Glutamatergic neuron (in vitro differentiated cells): ENCODE measurements at regions not wholly inside any gene's neighbourhood (a gene's known extent, or its start where the extent isn't known, plus 50 kb on each side); places are given as distances from the start of the nearest gene placed in this dataset.

Experiments
- DNase-seq: peaks from one replicate; pipeline ENCODE4 v3.0.0; 2022
- H3K27ac Mint-ChIP-seq: one replicate; pipeline ENCODE4 v1.8.0; 2020; ENCODE audit warnings: mild to moderate bottlenecking, mixed read lengths, inconsistent platforms; ENCODE audit not compliant: unreplicated experiment
- H3K27me3 Mint-ChIP-seq: one replicate; pipeline ENCODE4 v1.8.0; 2020; ENCODE audit warnings: mild to moderate bottlenecking, moderate library complexity, mixed read lengths, inconsistent platforms; ENCODE audit not compliant: unreplicated experiment
- H3K36me3 Mint-ChIP-seq: one replicate; pipeline ENCODE4 v1.8.0; 2020; ENCODE audit warnings: mild to moderate bottlenecking, mixed read lengths, inconsistent platforms; ENCODE audit not compliant: unreplicated experiment
- H3K4me1 Mint-ChIP-seq: one replicate; pipeline ENCODE4 v1.8.0; 2020; ENCODE audit warnings: mild to moderate bottlenecking, low read depth, mixed read lengths, inconsistent platforms; ENCODE audit not compliant: unreplicated experiment
- H3K4me3 Mint-ChIP-seq: one replicate; pipeline ENCODE4 v1.8.0; 2020; ENCODE audit warnings: mild to moderate bottlenecking, mixed read lengths, inconsistent platforms; ENCODE audit not compliant: unreplicated experiment
- H3K9me3 Mint-ChIP-seq: one replicate; pipeline ENCODE4 v1.8.0; 2020; ENCODE audit warnings: mild to moderate bottlenecking, moderate library complexity, mixed read lengths, inconsistent platforms; ENCODE audit not compliant: unreplicated experiment
- TF ChIP-seq, protein P1 (sequence below): fragments of 200-600 bp; sonication (generic); IDR thresholded peaks from one replicate; pipeline ENCODE4 v1.5.0; 2021; ENCODE audit not compliant: partially characterized antibody, unreplicated experiment

- H3K9me3 Mint-ChIP-seq = no peaks in the 10 kb centered on the region
- H3K4me1 Mint-ChIP-seq = no peaks in the 10 kb centered on the region
- no peak for DNase-seq
- no peak overlapping the region for H3K4me3 Mint-ChIP-seq
- TF ChIP-seq, protein P1, sequence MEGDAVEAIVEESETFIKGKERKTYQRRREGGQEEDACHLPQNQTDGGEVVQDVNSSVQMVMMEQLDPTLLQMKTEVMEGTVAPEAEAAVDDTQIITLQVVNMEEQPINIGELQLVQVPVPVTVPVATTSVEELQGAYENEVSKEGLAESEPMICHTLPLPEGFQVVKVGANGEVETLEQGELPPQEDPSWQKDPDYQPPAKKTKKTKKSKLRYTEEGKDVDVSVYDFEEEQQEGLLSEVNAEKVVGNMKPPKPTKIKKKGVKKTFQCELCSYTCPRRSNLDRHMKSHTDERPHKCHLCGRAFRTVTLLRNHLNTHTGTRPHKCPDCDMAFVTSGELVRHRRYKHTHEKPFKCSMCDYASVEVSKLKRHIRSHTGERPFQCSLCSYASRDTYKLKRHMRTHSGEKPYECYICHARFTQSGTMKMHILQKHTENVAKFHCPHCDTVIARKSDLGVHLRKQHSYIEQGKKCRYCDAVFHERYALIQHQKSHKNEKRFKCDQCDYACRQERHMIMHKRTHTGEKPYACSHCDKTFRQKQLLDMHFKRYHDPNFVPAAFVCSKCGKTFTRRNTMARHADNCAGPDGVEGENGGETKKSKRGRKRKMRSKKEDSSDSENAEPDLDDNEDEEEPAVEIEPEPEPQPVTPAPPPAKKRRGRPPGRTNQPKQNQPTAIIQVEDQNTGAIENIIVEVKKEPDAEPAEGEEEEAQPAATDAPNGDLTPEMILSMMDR = no peak
- no peaks in the 10 kb centered on the region for H3K36me3 Mint-ChIP-seq
- H3K27me3 Mint-ChIP-seq = no peaks in the 10 kb centered on the region
- H3K27ac Mint-ChIP-seq = no peak overlapping the region
These were observed 208.2 kb upstream of the PDGFD start for GRCh38 chr11:104372111-104372510.

DNA sequence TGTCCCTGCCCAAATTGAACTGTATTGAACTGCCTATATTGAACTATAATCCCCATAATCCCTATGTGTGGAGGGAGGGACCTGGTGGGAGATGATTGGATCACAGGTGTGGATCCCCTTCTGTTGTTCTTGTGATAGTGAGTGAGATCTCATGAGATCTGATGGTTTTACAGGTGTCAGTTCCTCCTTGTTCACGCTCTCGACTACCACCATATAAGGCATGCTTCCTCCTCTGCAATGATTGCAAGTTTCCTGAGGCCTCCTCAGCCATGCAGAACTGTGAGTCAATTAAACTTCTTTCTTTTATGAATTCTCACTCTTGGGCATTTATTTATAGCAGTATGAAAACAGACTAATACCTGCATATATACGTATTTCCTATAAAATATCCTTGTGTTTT is 206.5 kb upstream of the PDGFD start:
- DNase-seq = no peak
- Mint-ChIP-seq H3K27ac (no peak overlapping the region), H3K9me3 (no peaks in the 10 kb centered on the region), H3K27me3 (no peaks in the 10 kb centered on the region), H3K4me1 (no peaks in the 10 kb centered on the region), H3K36me3 (no peaks in the 10 kb centered on the region), H3K4me3 (no peak overlapping the region)
- TF ChIP-seq, protein P1 = no peak

- Mint-ChIP-seq H3K27ac (no peak overlapping the region), H3K4me1 (no peaks in the 10 kb centered on the region), H3K9me3 (no peaks in the 10 kb centered on the region), H3K27me3 (no peaks in the 10 kb centered on the region), H3K36me3 (no peaks in the 10 kb centered on the region), H3K4me3 (no peak overlapping the region)
- TF ChIP-seq, protein P1 = no peak
- DNase-seq = no peak
These were observed 205.8 kb upstream of the PDGFD start for GRCh38 chr11:104369761-104370160.

- TF ChIP-seq, protein P1 = no peak
- Mint-ChIP-seq H3K4me1 (no peaks in the 10 kb centered on the region), H3K9me3 (no peaks in the 10 kb centered on the region), H3K27me3 (no peaks in the 10 kb centered on the region), H3K27ac (no peak overlapping the region), H3K36me3 (no peaks in the 10 kb centered on the region), H3K4me3 (no peak overlapping the region)
- DNase-seq = no peak
These were observed 202.4 kb upstream of the PDGFD start for GRCh38 chr11:104366321-104366734.

GRCh38 chr11:104365676-104366075 is 201.7 kb upstream of the PDGFD start:
- no peaks in the 10 kb centered on the region for H3K9me3 Mint-ChIP-seq

More at GRCh38 chr11:104365676-104366075, 201.7 kb upstream of the PDGFD start:
- no peaks in the 10 kb centered on the region for H3K4me1 Mint-ChIP-seq
- TF ChIP-seq, protein P1 = no peak
- H3K27me3 Mint-ChIP-seq = no peaks in the 10 kb centered on the region
- no peak overlapping the region for H3K4me3 Mint-ChIP-seq
- no peaks in the 10 kb centered on the region for H3K36me3 Mint-ChIP-seq
- DNase-seq = no peak
- H3K27ac Mint-ChIP-seq = no peak overlapping the region
